Mammary epithelial cell (primary cell): ENCODE measurements at regions not wholly inside any gene's neighbourhood (a gene's known extent, or its start where the extent isn't known, plus 50 kb on each side); places are given as distances from the start of the nearest gene placed in this dataset.

Experiments
- CTCF ChIP-seq, 2 donors: IDR thresholded peaks in 1 of 2; conservative IDR thresholded peaks in 1 of 2; 2 replicates each; pipeline ENCODE4 v1.5.1; 2011 to 2012; ENCODE audit warnings: inconsistent platforms in 2 of 2, low read length in 2 of 2, mild to moderate bottlenecking in 2 of 2, control low read depth in 1 of 2, low read depth in 1 of 2; ENCODE audit not compliant: insufficient read depth in 1 of 2; ENCODE audit errors: extremely low read depth in 1 of 2
- EZH2 ChIP-seq: IDR thresholded peaks from 2 replicates; pipeline ENCODE4 v1.6.1; 2012; ENCODE audit warnings: low read length, inconsistent platforms, borderline replicate concordance

- TF ChIP-seq EZH2 (no peak), CTCF (conservative IDR thresholded peaks at IDR 0.05 in 1 of 2, IDR thresholded peaks at IDR 0.05 in 1 of 2; ENCODE audit: extremely low read depth in 1 of 2, insufficient read depth in 1 of 2, low read depth in 1 of 2, low read length in 2 of 2) (no peak)
Measured at GRCh38 chr4:124904723-124905388, 192.3 kb upstream of the ANKRD50 start.
